ENCODE measurements at regions not wholly inside any gene's neighbourhood (a gene's known extent, or its start where the extent isn't known, plus 50 kb on each side); places are given as distances from the start of the nearest gene placed in this dataset.

- no peak for TF ChIP-seq POLR2A (IDR thresholded peaks at IDR 0.05)
- no peak for TF ChIP-seq CTCF (IDR thresholded peaks at IDR 0.05)
These were observed 281.7 kb downstream of the ALG10 start for GRCh38 chr12:34304001-34304400.
